GM12878 (cell line): ENCODE measurements at regions not wholly inside any gene's neighbourhood (a gene's known extent, or its start where the extent isn't known, plus 50 kb on each side); places are given as distances from the start of the nearest gene placed in this dataset.

Experiments
- ATF7 ChIP-seq: fragments of 450-650 bp; IDR thresholded peaks from 2 replicates; pipeline ENCODE4 v1.6.1; 2016; ENCODE audit warnings: low read depth, mild to moderate bottlenecking
- ELK1 ChIP-seq: IDR thresholded peaks from 2 replicates; pipeline ENCODE4 v1.6.1; 2012; ENCODE audit warnings: low read depth, low read length, improper control_type of control experiment
- EZH2 ChIP-seq: IDR thresholded peaks from 2 replicates; pipeline ENCODE4 v1.6.1; 2012; ENCODE audit warnings: low read depth, mild to moderate bottlenecking, control low read depth, inconsistent platforms, low read length, borderline replicate concordance; ENCODE audit not compliant: control insufficient read depth
- NFIC ChIP-seq: IDR thresholded peaks from 2 replicates; pipeline ENCODE4 v1.6.1; 2012; ENCODE audit warnings: low read depth, mild to moderate bottlenecking, inconsistent platforms, low read length, moderate library complexity
- PBX3 ChIP-seq: IDR thresholded peaks from 2 replicates; pipeline ENCODE4 v1.6.1; 2011; ENCODE audit warnings: mild to moderate bottlenecking, low read depth, low read length, moderate library complexity; ENCODE audit not compliant: insufficient replicate concordance
- POLR2AphosphoS5 ChIP-seq: IDR thresholded peaks from 2 replicates; pipeline ENCODE4 v1.6.1; 2011; ENCODE audit warnings: mild to moderate bottlenecking, low read length, inconsistent platforms
- RFX5 ChIP-seq: IDR thresholded peaks from 2 replicates; pipeline ENCODE4 v1.6.1; 2011; ENCODE audit warnings: low read depth, low read length, improper control_type of control experiment
- SIN3A ChIP-seq: IDR thresholded peaks from 2 replicates; pipeline ENCODE4 v1.6.1; 2012; ENCODE audit warnings: low read depth, low read length, improper control_type of control experiment
- SRF ChIP-seq, 2 experiments: IDR thresholded peaks; 2 replicates each; pipeline ENCODE4 v1.6.1; 2011; ENCODE audit warnings: low read depth in 2 of 2, low read length in 2 of 2, mild to moderate bottlenecking in 1 of 2, moderate library complexity in 1 of 2
- TAF1 ChIP-seq: IDR thresholded peaks from 2 replicates; pipeline ENCODE4 v1.6.1; 2011; ENCODE audit warnings: mild to moderate bottlenecking, low read depth, low read length, borderline replicate concordance
- TCF12 ChIP-seq: IDR thresholded peaks from 2 replicates; pipeline ENCODE4 v1.6.1; 2011; ENCODE audit warnings: low read depth, mild to moderate bottlenecking, low read length
- USF2 ChIP-seq: IDR thresholded peaks from 2 replicates; pipeline ENCODE4 v1.6.1; 2011; ENCODE audit warnings: low read depth, low read length, improper control_type of control experiment, borderline replicate concordance
- TF ChIP-seq, protein P1 (sequence below), 3 experiments: IDR thresholded peaks in 2 of 3; conservative IDR thresholded peaks in 1 of 3; 2 replicates each; pipeline ENCODE4 v1.5.1; 2011; ENCODE audit warnings: low read depth in 3 of 3, low read length in 3 of 3, mild to moderate bottlenecking in 3 of 3, control low read depth in 2 of 3, moderate library complexity in 2 of 3, inconsistent platforms in 1 of 3, mixed read lengths in 1 of 3; ENCODE audit not compliant: control insufficient read depth in 2 of 3, insufficient read depth in 1 of 3; ENCODE audit errors: extremely low read depth in 1 of 3
- TF ChIP-seq, protein P2 (sequence below): IDR thresholded peaks from 2 replicates; pipeline ENCODE4 v1.6.1; 2012; ENCODE audit warnings: low read length, inconsistent platforms

GRCh38 chr10:15452545-15452944, 81.5 kb upstream of the FAM171A1 start:
- TF ChIP-seq EZH2 (no peak), USF2 (no peak), ATF7 (no peak), ELK1 (no peak), NFIC (no peak), SIN3A (no peak), TCF12 (no peak), TAF1 (no peak), SRF (IDR thresholded peaks at IDR 0.05; ENCODE audit: low read depth in 2 of 2, low read length in 2 of 2) (no peak), RFX5 (no peak), PBX3 (no peak), POLR2AphosphoS5 (no peak)
- TF ChIP-seq, protein P1, sequence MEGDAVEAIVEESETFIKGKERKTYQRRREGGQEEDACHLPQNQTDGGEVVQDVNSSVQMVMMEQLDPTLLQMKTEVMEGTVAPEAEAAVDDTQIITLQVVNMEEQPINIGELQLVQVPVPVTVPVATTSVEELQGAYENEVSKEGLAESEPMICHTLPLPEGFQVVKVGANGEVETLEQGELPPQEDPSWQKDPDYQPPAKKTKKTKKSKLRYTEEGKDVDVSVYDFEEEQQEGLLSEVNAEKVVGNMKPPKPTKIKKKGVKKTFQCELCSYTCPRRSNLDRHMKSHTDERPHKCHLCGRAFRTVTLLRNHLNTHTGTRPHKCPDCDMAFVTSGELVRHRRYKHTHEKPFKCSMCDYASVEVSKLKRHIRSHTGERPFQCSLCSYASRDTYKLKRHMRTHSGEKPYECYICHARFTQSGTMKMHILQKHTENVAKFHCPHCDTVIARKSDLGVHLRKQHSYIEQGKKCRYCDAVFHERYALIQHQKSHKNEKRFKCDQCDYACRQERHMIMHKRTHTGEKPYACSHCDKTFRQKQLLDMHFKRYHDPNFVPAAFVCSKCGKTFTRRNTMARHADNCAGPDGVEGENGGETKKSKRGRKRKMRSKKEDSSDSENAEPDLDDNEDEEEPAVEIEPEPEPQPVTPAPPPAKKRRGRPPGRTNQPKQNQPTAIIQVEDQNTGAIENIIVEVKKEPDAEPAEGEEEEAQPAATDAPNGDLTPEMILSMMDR (IDR thresholded peaks at IDR 0.05 in 2 of 3, conservative IDR thresholded peaks at IDR 0.05 in 1 of 3; ENCODE audit: control insufficient read depth in 2 of 3, extremely low read depth in 1 of 3, insufficient read depth in 1 of 3, low read depth in 3 of 3, low read length in 3 of 3) = no peak
- TF ChIP-seq, protein P2, sequence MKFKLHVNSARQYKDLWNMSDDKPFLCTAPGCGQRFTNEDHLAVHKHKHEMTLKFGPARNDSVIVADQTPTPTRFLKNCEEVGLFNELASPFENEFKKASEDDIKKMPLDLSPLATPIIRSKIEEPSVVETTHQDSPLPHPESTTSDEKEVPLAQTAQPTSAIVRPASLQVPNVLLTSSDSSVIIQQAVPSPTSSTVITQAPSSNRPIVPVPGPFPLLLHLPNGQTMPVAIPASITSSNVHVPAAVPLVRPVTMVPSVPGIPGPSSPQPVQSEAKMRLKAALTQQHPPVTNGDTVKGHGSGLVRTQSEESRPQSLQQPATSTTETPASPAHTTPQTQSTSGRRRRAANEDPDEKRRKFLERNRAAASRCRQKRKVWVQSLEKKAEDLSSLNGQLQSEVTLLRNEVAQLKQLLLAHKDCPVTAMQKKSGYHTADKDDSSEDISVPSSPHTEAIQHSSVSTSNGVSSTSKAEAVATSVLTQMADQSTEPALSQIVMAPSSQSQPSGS = no peak
